Fibroblast of pulmonary artery (primary cell): ENCODE measurements at regions not wholly inside any gene's neighbourhood (a gene's known extent, or its start where the extent isn't known, plus 50 kb on each side); places are given as distances from the start of the nearest gene placed in this dataset.
"Not testable (repeated sequence)": the region's sequence is repeated elsewhere in the genome, so short reads cannot be mapped to it uniquely, and the experiment has no call there.

ENCODE experiments used
- DNase-seq: peaks from one replicate; pipeline ENCODE4 v3.0.0-alpha.2; 2010; ENCODE audit warnings: low read depth
- H3K4me3 ChIP-seq: replicated peaks from 2 replicates; pipeline ENCODE4 v1.5.1; 2011; ENCODE audit warnings: low read depth, mild to moderate bottlenecking, control low read depth, low read length, moderate library complexity
- CTCF ChIP-seq: IDR thresholded peaks from 2 replicates; pipeline ENCODE4 v1.5.1; 2011; ENCODE audit warnings: mild to moderate bottlenecking, control low read depth, low read length, inconsistent platforms; ENCODE audit errors: missing control alignments

- no peak for DNase-seq
- no peak for TF ChIP-seq CTCF
- no peak overlapping the region for H3K4me3 ChIP-seq
Measured at GRCh38 chr7:113366122-113366521, 247.8 kb upstream of the SMIM30 start.

DNA sequence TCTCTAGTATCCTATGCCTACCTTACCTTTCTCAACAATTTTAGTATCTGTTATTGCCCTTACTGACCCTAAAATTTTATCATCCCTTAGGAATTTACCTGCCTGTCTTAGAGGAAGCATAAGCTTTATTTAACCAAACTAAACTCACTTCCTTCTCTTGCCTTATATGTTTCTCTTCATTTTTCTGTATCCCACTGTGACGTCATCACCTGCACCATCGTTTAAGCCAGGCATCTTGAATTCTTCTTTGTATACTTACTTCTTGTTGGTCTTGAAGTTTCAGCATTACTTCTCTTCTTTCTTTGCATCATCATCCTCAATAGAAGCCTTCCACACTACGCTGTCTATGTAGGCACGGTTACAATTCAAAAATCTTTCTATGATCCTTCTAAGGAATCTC is 231.0 kb upstream of the SMIM30 start:
- DNase-seq: no peak
- no peak for TF ChIP-seq CTCF
- H3K4me3 ChIP-seq: no peak overlapping the region

DNA sequence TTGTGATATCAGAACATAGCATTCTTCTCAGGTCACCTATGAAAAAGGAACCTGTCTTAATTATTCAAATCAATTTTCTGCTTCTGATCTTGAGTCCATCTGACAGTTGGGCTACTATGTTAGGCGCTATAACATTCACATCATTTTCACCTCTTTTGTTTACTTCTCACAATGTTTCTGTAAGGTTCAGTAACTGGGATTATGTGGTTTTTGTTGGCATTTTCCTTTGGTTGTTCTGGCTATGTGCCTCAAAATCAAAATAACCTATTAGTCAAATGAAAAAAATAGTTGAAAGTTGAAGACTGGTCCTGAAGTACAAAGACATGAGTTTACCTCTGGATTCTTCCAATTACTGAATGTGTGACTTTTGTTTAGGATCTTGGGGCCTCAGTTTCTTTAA is 221.3 kb upstream of the SMIM30 start:
- H3K4me3 ChIP-seq: no peak overlapping the region
- no peak for TF ChIP-seq CTCF
- DNase-seq: no peak

- TF ChIP-seq CTCF: no peak
- no peak overlapping the region for H3K4me3 ChIP-seq
Measured at GRCh38 chr7:113338071-113338696, 219.8 kb upstream of the SMIM30 start.

GRCh38 chr7:113336838-113337237 is 218.5 kb upstream of the SMIM30 start:
- not testable (repeated sequence) for H3K4me3 ChIP-seq, DNase-seq

More at GRCh38 chr7:113338071-113338696, 219.8 kb upstream of the SMIM30 start:
- no peak for DNase-seq

- DNase-seq: no peak
- no peak for TF ChIP-seq CTCF
- H3K4me3 ChIP-seq: no peak overlapping the region
Measured at GRCh38 chr7:113331155-113331898, 213.0 kb upstream of the SMIM30 start.

- H3K4me3 ChIP-seq: no peak overlapping the region
- no peak for TF ChIP-seq CTCF
- DNase-seq: no peak
Measured at GRCh38 chr7:113321201-113321600, 202.8 kb upstream of the SMIM30 start.
